NCI-H226 (cell line): ENCODE measurements at regions not wholly inside any gene's neighbourhood (a gene's known extent, or its start where the extent isn't known, plus 50 kb on each side); places are given as distances from the start of the nearest gene placed in this dataset.
A peak's percentile ranks its signal among the peaks of the same experiment; 100 is the strongest.

Experiments
- DNase-seq: peaks from one replicate; pipeline ENCODE4 v3.0.0-alpha.2; 2015

DNA sequence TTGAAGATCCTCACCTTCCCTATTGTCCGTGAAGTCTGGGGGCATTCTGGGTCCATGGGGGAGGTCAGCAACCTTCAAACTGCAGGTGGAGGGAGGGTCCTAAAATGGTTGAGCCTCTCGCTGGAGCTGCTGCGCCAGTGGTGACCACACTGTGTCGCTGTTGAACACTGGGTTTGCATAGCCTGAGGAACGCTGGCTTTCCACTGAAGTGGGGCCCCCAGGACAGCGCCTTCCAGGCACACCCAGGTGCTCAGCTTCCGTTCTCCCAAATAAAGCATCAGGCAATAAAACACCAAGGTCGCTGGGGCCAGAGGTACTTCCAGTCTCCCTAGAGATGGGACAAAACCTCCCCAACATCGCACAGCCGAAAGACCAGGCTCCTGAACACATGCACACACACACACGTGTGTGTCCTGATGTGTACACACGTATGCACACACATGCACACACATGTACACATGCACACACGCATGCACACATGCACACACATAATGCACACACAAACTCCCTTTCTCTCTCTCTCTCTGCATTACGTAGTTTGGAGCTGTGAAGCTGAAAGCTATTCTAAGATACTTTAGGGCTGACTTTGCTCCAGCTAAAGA lies 120.6 kb downstream of the IRF8 start:
- DNase-seq, result no peak

DNA sequence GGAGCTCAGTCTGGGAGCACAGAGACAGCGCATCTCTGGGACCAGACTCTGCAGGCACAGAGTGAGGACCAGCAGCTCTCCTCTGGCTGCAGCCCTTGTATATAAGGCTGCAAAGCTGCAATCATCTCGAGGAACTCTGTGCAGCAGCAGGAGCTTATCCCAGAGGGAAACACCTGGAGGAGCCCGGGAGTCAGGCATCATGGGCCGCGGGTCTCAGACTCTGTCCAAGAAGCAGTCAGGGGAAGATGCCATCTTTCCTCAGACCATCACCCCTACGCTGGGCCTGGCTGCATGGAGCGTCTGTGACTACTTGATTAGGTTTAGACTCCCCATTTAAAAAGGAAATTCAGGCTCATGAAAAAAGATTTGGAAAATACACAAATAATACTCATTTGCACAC lies 122.0 kb downstream of the IRF8 start:
- DNase-seq, result no peak

DNA sequence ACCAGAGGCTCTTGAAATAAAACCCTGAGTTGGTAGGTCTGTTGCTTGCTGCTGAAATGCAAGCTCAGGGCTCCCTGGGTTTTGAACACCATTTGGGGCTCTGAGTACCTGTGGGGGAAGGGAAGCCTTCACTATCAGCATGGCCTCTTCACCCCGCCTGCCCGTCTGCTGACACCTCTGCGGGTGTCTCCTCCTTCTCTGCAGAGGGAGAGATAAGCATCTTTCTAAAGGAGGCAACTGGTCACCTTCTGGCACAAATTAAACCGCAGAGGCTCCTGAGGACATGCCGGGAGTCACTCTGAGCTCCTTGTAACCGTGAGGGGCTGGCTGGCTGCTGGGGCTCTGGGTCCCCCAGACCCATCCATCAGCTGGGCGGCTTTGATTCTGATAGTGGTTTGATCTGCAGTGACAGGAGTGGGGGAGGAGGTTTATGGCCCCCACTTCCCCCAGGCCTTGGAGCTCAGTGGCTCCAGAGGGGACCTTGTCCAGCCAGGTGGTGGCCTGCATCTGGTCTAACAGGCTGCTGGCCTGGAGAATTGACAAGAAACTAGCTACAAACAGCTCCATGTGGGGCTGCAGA lies 123.5 kb downstream of the IRF8 start:
- DNase-seq, result no peak

DNA sequence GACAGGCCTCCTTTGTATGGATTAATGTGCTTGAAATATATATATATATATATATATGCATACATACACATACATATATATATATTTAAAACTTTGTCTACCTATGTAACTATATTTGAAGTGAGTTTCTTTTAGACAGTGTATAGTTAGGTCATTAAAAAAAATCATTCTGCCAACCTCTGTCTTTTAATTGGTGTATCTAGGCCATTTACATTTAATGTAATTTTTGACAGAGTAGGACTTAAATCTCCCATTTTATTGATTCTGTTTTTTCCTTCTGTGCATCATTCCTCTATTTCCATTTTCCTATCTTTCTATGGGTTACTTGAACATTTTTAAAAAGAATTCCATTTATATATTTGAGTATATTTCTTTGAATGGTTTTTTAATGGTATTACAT lies 125.2 kb downstream of the IRF8 start:
- no peak for DNase-seq

DNA sequence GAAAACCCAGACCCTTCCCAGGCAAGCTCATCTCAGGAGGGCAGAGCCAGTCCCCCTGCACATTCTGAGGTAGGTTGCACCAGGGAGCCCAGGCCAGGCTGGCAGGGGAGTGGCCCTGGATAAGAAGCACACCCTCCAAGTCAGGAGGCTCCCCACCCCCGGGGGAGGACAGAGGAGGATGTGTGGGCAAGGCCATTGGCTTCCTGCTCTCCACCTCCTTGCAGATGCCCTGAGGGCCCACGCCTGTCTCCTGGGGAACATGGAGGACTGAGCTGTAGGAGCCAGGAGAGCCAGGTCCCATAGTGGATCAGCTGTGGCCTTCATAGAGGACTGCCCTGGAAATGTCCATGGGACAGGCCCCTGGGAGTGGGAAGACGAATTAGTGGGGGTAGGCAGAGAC lies 126.7 kb downstream of the IRF8 start:
- DNase-seq, result peak; percentile 38

DNA sequence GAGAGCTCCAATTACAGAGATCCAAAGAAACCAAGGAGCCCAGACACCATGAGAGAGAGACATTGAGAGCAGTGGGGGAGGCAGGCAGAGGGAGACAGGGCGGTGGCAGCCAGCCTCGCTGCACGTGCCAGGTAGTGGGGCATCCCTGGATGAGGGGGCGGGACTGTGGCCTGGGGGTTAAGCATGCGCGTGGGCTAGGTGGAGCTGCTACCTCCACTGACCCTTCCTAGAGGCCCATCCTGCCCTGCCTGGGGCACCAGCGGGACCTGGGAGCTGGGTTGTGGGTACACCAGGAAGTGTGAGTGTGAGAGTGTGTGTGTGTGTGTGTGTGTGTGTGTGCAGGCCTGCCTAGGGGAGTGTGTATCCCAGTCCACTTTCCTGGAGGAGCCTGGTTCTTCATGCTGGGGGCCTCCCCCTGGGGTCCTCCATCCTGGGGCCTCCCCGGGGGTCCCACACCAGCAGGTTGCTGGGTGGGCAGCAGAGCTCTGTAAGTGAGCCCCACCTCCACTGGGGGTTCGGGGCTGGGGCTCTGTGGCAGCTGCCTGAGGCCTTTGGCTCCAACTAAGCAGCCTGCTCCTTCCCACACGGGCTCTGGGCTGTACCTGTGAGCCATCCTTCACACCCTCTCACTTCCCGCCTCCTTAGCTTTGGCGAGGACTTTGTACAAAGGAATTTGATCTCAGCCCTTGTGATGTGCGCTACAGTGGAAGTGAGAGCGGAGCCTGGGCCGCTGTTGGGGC lies 127.4 kb downstream of the IRF8 start:
- DNase-seq, result no peak

DNA sequence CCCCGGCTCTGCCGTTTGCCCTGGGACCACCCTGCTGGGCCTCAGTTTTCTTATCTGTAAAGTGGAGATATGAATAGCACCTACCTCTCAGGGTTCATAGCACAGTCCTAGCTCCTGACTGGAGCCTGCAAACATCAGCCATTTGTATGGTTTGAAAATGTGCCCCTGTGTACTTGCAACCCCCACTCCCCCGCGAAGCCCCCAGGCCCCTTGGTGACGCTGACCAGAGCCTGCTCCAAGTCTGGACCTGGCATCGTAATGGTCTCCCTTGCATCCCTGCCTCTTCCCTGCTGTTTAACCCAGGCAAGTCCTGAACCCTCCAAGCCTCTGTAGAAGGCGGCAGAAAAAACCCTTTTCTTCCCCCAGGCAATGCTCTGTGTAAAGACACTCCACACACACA lies 128.0 kb downstream of the IRF8 start:
- DNase-seq, result no peak

DNA sequence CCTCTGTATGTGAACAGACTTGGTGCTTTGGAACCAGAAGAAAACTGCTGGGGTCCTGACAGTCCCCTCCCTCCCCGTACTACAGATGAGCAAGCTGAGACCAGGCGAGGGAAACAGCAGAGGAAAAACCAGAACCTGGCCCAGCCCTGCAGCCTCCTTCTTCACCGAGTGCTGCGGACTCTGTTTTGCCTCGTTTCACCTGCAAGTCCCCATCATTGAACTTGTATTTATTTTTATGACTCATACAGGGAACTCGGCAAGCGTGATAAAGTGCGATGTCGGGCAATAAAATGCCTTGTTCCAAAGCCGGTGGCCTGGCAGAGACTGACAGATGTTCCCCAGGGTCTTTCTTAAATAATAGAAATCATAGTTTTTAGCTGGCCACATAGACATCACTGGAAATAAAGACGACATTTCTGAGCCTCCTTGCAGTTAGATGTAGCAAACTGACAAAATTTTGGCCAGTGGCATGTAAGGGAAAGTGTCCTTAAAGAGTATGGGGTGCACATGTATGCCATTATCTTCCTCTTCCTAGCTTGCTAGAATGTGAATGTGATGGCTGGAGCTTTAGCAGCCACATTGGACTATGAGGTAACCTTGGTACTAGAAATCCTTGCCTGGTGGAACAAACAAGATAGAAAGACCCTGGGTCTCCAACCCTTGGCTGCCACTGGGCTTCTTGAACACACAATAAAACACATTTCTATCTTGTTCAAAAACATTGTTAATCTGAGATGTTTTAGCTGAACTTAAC lies 128.6 kb downstream of the IRF8 start:
- no peak for DNase-seq

DNA sequence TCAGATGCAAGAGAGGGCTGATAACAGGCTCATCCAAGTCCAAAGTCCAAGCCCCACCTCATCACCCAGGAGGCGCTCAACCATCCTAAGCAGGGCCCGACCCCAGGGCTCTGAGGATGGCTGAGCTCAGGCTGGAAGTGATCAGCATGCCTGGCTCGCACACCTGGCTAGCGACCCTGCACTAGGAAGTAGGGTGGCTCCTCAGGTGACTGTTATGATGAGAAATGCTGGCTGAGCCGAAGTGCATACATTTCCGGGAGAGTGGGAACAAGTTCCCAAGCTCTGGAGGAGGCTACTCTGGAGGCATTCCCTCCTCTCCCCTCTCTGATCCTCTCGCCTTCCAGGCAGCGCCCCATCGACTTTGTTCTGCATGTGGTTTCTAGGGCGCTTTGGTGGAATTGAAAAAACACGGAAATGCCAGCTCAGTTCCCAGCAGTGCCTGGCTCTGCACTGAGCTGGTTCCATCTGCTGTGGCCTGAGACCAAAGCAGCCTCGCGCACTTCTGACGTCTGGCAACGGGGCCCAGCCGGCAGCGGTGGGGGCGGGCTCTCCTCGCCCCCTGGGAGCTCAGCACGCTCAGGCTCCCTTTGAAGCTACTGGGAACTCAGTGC lies 130.3 kb downstream of the IRF8 start:
- no peak for DNase-seq

DNA sequence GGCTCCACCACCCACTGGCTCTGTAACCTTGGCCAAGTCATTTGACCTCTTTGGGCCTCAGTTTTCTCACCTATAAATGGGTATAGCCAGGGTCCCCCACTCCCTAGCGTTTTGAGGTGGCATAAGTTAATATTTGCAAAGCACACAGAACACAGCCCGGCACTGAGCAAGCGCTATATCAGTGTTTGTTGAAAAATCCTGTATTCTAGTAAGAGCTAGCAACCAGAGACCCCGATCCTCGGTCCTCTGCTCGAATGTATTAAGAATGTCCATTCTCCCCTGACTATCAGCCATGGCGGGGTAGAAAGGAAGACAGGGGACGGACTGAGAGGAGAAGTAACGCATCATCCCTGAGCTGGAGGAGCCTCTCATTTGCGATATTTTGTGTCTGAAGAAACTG lies 131.2 kb downstream of the IRF8 start:
- no peak for DNase-seq

DNA sequence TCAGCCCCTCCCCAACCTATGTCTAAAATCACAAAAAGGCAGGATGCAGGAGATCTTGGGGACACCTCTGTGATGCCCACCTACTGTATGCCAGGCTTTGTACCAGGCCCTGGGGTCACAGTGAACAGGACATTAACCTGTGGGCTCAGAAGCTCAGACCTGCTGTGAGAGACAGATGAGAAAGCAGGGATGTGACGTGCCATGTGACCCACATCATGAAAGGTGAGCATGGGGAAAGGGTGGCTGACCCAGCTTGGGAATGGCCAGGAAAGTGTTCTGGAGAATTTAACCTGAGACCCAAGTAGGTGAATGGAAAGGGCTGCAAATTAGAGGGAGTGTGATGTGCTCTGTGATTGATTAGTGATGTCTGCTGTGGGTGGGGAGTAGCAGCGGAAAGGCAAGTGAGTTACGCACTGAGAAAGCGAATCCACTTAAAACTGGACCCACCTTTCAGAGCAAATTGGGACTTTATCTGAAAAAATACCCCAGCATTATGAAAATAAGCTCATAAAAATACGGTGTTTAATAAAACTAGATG lies 132.2 kb downstream of the IRF8 start:
- DNase-seq, result no peak

DNA sequence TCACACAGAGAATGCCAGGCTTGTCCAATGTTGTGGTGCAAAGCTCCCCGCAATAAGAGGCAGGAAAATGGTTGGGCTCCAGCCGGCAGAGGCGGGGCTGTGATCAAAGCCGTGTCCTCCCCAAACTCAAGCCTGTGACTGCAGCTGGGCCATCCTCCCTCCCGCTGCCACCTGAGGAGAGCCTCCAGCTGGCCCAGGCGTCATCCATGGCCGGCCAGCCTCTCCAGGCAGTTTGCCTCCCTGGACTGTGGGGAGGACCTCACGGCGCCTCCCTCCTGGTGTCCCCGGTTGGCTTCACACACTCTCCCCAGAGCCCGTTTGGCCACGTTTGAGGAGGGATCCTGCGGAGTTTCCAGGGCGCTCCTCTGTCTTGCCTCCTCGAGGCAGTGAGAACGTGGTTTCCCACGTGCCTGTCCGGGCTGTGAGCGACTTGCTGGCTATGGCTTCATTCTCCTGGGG lies 134.1 kb downstream of the IRF8 start:
- no peak for DNase-seq

DNA sequence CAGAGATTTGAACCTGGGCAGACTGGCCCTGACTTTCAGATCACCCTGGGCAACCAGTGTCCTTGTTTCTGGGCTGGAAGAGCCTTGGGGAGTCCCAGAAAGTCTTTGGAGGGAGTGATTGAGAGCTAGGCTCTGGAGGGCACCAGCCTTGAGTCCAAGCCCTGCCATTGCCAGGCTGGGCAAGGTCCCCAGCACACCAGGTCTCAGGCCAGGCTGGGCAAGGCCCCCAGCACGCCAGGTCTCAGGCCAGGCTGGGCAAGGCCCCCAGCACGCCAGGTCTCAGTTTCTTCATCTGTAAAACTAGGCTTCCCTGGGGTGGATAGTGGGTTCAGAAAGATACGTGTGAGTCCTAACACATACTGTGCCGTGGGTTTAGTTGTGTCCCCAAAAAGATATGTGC lies 135.0 kb downstream of the IRF8 start:
- no peak for DNase-seq

DNA sequence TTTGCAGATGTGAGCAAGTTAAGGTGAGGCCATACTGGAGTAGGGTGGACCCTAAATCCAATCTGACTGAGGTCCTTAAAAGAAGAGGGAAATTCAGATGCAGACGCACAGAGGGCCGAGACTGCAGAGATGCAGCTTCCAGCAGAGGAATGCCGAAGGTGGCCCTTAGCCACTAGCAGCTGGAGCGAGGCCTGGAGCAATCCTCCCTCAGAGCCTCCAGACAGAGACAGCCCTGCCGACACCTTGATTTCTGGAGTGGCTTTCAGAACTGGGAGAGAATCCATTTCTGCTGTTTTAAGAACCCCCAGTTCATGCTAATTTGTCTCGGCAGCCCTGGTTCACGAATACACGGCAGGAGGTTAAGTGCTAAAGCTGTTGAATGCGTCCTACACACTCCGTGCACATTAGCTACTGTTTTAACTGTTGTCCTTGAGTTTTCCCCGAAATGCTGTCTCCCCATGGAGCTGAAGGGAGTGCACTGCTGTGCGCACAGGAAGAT lies 135.5 kb downstream of the IRF8 start:
- no peak for DNase-seq

DNA sequence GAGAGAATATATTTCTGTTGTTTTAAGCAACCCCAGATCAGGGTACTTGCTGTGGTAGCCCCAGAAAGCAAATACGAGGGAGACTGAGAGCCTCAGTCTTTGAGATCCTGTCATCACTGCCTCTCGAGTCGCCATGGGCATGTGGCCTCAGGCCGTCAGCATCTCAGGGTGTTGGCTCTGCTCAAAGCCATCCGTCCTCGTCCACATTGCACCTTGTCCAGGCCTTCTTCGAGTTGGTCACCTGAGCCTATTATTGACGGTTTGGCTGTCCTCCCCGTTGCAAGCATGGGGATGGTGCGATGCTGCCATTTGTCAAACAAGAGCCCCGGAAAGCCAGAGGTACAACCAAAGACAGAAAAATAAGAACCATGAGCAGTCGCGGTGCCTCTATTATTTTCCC lies 136.9 kb downstream of the IRF8 start:
- no peak for DNase-seq

DNA sequence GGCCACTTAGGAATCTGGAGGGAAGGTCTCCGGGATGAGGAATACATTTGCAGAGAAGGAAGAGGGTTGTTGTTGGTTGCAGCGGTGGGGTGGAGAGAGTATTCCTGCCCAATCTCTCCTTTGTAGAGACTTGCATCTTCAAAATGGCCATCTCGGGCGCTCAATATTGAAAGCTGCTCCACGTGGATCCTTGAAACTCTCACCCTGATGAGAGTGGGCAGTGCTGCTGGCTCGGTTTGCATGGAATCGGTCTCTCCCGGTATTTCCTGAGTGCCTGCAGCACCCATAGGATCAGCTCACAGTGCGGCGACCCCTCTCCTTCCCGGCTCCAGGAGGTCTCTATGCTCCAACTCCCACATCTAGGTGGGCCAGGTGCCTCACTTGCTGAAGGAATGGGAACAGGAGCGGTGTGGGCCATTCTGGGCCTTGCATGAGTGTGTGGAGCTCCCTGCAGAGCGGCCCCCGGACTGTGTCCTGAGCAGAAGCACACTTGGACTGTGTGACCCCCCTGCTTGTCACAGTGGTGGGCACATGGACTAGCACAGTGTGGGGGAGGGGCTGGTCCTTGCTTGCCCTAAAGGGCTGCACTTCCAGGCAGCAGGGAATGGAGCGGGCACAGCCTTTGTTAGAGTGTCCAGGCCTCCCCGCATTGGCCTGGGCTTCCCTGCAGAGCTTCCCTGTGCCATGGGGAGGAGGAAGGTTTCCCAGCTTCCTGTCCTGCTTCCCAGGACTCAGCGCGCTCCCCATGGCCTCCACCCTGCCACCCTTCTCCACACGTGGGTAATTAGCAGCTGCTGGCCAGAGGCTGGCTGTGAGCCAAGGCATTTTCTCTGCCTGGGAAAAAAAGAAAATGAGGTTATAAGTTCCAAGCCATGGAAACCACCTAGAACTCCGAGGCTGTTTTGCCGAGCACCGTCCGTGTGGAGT lies 139.3 kb downstream of the IRF8 start:
- DNase-seq, result no peak

DNA sequence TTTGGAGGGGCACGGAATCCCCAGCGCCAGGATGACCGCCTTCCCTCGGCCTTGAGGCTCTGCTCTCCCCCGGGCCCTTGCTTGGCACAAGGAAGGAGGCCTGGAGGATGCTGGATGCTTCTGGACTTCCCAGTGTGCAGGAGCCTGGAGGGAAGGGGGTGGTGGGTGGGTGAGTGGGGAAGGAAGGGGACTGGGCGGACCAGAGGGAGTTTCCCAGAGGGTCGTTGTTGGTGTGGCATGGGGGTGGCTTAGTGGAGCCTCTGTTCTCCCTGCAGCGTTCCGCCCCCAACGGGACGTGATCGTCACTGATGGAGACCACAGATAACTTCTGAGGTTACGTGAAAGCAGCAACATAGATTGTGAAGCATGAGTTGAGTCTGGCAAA lies 140.0 kb downstream of the IRF8 start:
- no peak for DNase-seq

DNA sequence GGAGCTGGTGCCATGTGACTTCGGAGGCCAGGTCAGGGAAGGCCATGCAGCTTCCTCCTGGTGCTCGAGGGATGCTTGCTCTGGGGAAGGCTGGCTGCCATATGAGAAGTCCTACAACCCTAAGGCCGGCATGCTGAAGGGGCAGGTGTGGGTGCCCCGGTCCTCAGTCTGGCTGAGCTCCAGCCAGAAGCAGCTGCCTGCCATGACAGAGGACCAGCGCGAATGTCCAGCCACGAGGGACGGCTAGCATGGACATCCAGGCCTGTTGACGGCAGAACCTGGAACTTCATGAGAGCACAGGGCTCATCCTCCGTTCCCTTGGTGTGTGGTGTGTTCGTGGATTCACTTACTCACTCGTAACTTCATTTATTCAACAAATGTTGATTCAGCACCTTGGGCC lies 140.6 kb downstream of the IRF8 start:
- DNase-seq, result no peak

DNA sequence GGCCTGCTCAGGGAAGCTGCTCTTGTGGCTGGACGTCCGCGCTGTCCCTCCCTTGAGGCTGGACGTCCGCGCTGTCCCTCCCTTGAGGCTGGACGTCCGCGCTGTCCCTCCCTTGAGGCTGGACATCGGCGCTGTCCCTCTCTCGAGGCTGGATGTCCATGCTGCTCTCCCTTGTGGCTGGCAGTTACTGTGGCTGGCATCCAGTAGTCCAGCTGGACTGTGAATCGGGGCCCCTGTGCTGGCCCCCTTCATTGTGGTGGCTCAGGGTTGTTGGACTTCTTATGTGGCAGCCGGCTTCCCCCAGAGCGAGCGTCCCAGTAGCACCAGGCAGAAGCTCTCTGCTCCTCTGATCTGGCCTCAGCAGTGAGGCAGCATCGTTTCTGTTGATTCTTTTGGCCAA lies 141.5 kb downstream of the IRF8 start:
- DNase-seq, result no peak

DNA sequence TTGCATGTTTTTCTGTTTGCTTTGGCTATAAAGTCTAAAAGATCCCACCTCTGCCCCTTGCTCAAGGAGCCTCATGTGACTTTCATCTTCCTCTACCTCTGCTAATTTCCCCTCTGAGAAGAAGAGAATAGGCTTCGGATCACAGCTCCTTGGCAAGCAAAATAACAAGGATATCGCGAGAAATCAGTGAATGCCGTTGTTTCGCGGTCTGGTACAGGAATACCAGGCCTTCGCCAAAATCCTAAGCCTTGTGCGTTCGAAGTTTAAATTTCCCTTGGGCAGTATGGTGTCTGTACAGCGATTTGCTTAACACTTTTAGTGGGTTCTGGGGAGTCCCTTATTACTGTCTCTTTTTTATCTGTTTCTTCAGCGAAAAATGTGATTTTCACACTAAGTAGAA lies 142.3 kb downstream of the IRF8 start:
- no peak for DNase-seq

DNA sequence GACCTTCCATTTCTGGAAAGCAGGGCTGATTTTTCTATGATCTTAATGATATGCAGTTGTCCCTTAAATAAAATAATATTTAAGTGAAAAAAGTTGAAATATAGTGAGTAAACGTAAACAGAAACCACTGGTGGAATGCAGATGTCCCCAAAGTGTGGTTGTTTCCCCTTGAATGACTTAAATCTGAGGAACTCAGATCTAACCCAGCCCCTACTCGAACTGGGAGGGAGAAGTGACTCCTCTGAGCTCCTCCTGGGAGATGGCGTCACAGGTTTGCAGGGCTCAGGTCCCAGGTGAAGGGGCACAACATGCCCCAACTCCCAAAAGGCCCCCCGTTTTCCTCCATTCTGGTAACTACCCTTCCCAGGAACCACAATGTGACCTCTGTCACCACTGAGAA lies 142.8 kb downstream of the IRF8 start:
- DNase-seq, result no peak

DNA sequence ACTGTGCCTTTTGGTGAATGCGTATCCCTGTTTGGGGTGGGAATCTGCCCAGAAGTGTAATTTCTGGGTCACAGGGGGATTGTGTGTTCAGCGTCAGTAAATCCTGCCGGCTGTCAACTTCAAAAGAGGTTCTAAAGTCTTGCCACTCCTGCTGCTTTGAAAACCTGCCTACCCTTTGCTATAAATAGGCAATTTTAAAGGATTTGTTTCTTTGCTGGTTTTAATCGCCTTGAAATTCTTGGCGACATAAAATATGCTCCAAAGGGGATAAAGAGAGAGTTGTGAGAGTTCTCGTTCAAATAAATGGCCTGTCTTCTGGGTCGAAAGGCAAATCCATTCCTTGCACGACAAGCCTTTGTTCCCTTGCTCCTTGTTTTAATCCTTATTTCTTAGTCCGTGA lies 143.4 kb downstream of the IRF8 start:
- no peak for DNase-seq
